Cerebellar cortex (tissue), 1 donor: ENCODE measurements at regions not wholly inside any gene's neighbourhood (a gene's known extent, or its start where the extent isn't known, plus 50 kb on each side); places are given as distances from the start of the nearest gene placed in this dataset.
"Not testable (repeated sequence)": the region's sequence is repeated elsewhere in the genome, so short reads cannot be mapped to it uniquely, and the experiment has no call there.

Source experiments
- DNase-seq: peaks from one replicate; pipeline ENCODE4 v3.0.0-alpha.2; 2015; ENCODE audit warnings: low spot score

GRCh38 chr12:68425998-68426397, 93.8 kb upstream of the MDM1 start:
- DNase-seq = no peak

- no peak for DNase-seq
Measured at GRCh38 chr12:68428211-68428610, 96.0 kb upstream of the MDM1 start.

GRCh38 chr12:68428724-68429501, 96.8 kb upstream of the MDM1 start:
- DNase-seq = no peak

GRCh38 chr12:68429696-68430095, 97.5 kb upstream of the MDM1 start:
- no peak for DNase-seq

- no peak for DNase-seq
Measured at GRCh38 chr12:68431786-68432185, 99.6 kb upstream of the MDM1 start.

- no peak for DNase-seq
Measured at GRCh38 chr12:68432622-68433021, 100.5 kb upstream of the MDM1 start.

GRCh38 chr12:68434391-68435298, 102.5 kb upstream of the MDM1 start:
- no peak for DNase-seq

- no peak for DNase-seq
Measured at GRCh38 chr12:68435299-68435637, 103.1 kb upstream of the MDM1 start.

- no peak for DNase-seq
Measured at GRCh38 chr12:68435816-68436215, 103.7 kb upstream of the MDM1 start.

GRCh38 chr12:68438601-68439000, 106.4 kb upstream of the MDM1 start:
- DNase-seq = no peak

- DNase-seq = no peak
Measured at GRCh38 chr12:68439368-68440045, 107.3 kb upstream of the MDM1 start.

GRCh38 chr12:68440068-68440581, 108.0 kb upstream of the MDM1 start:
- DNase-seq = no peak

GRCh38 chr12:68441167-68441566, 109.0 kb upstream of the MDM1 start:
- no peak for DNase-seq

- DNase-seq = not testable (repeated sequence)
Measured at GRCh38 chr12:68442353-68442972, 110.3 kb upstream of the MDM1 start.

- not testable (repeated sequence) for DNase-seq
Measured at GRCh38 chr12:68443695-68444094, 111.5 kb upstream of the MDM1 start.

GRCh38 chr12:68445824-68446223, 113.7 kb upstream of the MDM1 start:
- no peak for DNase-seq

GRCh38 chr12:68446384-68446783, 114.2 kb upstream of the MDM1 start:
- no peak for DNase-seq

- no peak for DNase-seq
Measured at GRCh38 chr12:68446901-68447796, 115.0 kb upstream of the MDM1 start.

GRCh38 chr12:68447797-68448260, 115.7 kb upstream of the MDM1 start:
- no peak for DNase-seq

- no peak for DNase-seq
Measured at GRCh38 chr12:68449196-68449595, 117.0 kb upstream of the MDM1 start.

GRCh38 chr12:68450947-68451260, 118.7 kb upstream of the MDM1 start:
- DNase-seq = no peak
